DMS 273 treated with DMSO at 0.1 percent for 48 hours (cell line): ENCODE measurements at regions not wholly inside any gene's neighbourhood (a gene's known extent, or its start where the extent isn't known, plus 50 kb on each side); places are given as distances from the start of the nearest gene placed in this dataset.

Experiments
- DNase-seq: peaks from one replicate; lab custom pipeline; 2025; lab: John Stamatoyannopoulos, UW

DNA sequence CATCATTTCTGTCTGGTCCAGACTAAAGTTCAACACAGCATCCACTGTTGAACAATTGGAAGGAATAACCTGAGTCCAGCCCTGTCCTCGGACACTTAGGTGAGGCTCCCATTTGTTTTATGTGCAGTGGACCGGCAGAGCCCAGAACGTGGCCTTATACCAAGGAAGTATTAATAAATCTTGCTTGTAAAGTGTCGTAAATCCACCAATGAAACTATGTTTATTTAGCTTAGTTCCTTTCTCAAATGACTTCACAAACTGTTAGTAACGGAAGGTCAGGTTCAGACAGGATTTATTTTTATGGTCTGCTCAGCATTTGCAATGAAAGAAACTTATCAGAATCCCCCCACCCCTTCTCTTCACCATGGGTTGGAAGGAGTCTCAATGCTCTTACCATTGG lies 149.5 kb downstream of the PCSK1 start:
- no peak for DNase-seq

DNA sequence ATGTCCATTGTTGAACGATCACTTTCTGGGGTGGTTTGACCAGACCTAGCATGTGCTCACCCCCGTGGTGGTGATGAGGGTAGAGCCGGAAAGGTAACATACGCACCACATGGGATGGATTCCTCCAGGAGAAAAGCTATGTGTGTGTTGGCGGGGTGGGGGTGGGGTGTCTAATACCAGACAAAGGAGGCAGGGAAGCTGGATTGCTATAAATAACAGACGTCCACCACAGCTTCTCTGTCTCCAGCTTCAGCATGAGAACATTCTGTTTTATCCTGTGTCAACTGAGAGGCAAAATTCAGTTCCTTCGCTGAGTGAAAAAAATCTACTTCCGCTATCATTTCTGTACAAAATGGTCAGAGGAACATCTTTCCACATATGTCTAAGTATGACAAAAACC lies 151.0 kb downstream of the PCSK1 start:
- no peak for DNase-seq

- DNase-seq = no peak
Measured at GRCh38 chr5:96280946-96281393, 152.1 kb downstream of the PCSK1 start.

DNA sequence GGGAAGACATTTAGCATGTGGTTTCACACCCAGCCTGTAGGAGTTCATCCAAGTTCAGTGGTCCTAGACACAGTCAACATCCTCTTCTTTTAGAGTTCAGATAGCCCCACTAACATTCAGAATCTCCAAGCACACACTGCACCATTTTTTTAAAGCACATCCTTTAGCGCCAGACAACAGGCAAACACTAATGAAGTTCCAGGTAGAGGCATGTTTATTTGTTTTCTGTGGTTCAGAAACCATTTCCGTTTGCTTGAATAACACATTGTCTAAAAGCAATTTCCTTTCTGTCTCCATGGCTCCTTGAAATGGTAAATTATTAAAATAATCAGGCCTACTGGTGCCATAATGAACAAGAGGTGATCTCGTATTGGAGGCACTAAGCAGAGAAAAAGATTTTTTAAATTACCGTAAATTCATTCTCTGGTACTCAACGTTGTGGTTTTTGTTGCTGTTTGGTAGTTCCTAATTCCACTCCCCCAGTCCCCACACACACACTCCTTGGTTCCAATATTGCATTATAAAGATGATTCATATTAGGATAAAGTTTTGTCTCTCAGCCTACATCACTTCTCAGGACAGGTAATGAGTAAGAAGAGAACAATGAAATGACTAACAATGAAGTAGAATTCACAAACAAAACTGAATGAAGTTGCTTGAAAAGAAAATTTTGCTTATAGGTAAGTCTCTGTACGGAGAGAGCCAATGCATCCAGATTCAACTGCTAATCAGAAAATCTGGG lies 153.1 kb downstream of the PCSK1 start:
- no peak for DNase-seq

GRCh38 chr5:96278981-96279380 lies 154.1 kb downstream of the PCSK1 start:
- no peak for DNase-seq

DNA sequence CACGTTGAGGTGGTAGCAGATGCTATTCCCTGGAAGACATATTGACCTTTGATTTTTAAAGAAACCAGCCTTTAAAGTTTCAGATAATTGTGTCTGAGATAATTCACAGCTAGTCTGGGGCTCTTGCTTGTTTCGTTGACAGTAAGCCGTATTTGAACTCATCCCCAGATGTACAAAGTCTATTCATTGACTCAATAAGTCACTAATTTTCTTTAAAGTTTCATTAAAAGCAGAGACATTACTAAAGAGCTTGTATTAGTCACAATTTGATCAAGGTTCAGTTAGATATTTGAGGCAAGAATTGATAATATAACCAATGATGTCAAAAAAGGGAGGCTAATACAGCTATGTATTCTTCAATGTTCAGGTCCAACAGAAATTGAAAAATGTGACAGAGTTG lies 158.0 kb downstream of the PCSK1 start:
- DNase-seq = no peak

DNA sequence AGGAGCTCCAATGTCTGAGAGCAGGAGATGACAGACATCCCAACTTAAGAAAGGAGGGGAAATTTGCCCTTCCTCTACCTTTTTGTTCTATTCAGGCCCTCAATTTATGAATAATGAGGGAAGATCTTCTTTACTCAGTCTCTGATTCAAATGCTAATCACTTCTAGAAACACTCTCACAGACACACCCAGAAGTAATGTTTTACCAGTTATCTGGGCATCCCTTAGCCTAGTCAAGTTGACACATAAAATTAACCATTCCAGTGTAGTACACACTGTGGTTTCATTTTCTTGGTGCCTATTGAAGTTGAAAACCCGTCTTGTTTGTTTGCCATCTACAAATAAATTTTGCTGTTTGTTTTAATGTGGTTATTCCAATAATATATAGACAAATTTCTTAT lies 167.6 kb downstream of the PCSK1 start:
- DNase-seq = no peak

DNA sequence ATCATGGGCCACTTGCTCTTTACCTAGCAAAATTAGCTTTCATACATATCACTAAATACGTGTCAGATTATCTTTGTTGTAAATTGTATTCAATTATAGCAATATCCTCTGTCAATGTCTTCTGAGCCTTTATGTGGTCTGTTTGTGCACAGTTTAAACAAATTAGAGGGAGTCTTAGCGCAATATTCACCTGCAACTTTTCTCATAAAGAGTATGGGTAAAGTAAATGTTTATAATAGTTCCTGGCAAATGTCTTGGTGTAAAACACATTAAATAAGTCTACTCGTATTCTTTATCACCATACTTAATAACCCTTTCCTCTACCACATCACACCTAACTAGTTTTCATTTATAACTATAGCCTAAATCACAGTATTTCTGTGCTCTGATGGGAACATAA lies 169.0 kb downstream of the PCSK1 start:
- no peak for DNase-seq

- no peak for DNase-seq
Measured at GRCh38 chr5:96262105-96262504, 170.9 kb downstream of the PCSK1 start.

DNA sequence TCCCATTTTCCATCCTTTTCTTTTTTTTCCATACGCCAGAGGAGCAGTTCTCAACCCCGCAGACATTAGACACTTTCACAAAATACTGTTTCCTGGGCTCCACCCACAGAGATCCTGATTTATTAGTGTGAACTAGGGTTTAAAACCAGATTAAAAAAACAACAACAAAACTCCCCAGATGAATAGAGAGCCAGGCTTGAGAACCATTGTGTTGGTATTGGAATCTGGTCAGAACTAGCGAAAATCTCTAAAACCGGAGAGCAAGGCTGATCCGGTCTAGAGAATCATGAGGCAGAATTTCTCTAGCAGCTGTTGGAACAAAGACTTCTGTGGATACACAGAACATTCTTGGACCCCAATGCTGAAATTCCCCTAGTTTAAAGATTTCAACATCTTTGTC lies 173.0 kb downstream of the PCSK1 start:
- no peak for DNase-seq

- DNase-seq = no peak
Measured at GRCh38 chr5:96259151-96259772, 173.8 kb downstream of the PCSK1 start.

GRCh38 chr5:96258692-96259091 lies 174.4 kb downstream of the PCSK1 start:
- no peak for DNase-seq

- no peak for DNase-seq
Measured at GRCh38 chr5:96257904-96258303, 175.1 kb downstream of the PCSK1 start.

DNA sequence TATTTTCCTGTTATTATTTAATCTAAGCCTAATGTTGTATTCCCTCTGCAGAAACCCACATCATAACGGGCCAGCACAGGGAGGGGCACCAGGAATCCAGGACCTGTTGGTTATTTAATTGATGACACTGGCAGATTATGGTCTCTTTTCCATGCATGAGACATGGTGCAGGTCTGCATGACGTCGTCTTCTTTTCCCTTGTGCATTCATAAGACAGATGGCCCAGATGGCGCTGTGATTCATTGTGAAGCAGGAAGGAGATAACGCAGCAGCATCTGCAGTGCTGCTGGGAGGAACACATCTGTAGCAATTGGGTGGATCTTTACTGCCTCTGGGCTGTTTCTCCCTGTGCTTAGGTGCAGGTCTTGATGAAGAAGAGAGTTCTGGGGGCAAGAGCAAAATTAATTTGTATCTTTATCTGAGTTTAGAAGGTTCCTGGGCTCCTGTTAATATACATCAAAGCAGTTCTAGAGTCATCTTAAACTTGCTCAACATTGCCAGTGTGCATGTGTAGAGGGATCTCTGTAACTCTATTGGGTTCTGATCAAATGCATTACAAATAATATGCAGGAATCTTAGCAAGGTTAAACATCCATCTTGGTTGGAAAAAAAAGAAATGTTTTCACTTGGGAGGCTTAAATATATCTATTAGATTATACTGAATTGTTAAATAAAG lies 176.1 kb downstream of the PCSK1 start:
- DNase-seq = peak; percentile 75

GRCh38 chr5:96254980-96255691 lies 177.9 kb downstream of the PCSK1 start:
- no peak for DNase-seq

GRCh38 chr5:96253140-96253539 lies 179.9 kb downstream of the PCSK1 start:
- no peak for DNase-seq

DNA sequence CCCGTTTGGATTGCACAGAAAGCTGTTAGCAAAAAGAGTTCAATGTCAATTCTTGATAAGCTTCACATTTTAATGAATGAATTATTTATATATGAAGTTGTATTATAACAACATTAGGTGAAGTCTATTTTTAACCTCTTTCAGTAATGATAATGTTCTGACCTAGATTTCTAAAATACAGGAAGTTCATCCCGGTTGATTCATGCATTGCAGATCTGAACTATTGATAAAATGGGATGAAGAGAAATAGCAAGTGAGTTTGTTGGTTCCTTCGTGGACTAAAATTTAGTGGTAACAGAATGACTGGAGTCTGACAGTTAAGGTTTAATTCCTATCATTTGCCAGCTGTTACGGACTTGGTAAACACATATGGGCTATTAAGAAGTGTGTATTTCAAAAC lies 180.5 kb downstream of the PCSK1 start:
- peak; percentile 29 for DNase-seq

DNA sequence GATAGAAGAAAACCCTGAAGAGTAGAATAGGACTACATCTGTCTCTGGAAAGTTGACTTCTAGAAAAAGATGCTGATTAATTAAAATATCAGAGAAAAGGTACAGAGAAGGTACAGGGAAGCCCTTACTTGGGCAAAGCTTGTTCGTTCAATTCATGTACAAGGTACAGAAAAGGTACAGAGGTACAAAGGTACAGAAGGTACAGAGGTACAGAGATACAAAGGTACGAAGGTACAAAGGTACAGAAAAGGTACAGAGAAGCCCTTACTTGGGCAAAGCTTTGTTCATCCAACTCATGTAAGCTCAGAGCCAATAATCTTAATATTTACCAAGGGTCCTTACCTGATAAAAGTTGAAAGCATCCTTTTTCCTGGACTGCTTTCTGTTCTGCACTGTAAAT lies 182.3 kb downstream of the PCSK1 start:
- DNase-seq = no peak

- DNase-seq = no peak
Measured at GRCh38 chr5:96248131-96248530, 184.9 kb downstream of the PCSK1 start.

GRCh38 chr5:96247708-96248107 lies 185.3 kb downstream of the PCSK1 start:
- DNase-seq = no peak

- peak; percentile 50 for DNase-seq
Measured at GRCh38 chr5:96247097-96247701, 185.8 kb downstream of the PCSK1 start.
